HG03442 (cell line): ENCODE measurements at regions not wholly inside any gene's neighbourhood (a gene's known extent, or its start where the extent isn't known, plus 50 kb on each side); places are given as distances from the start of the nearest gene placed in this dataset.
"Not testable (repeated sequence)": the region's sequence is repeated elsewhere in the genome, so short reads cannot be mapped to it uniquely, and the experiment has no call there.

Source experiments
- ATAC-seq: cut with Tn5 transposase; IDR thresholded peaks from one replicate; pipeline ENCODE4 v1.9.1; 2021; ENCODE audit warnings: mild to moderate bottlenecking, moderate library complexity; ENCODE audit not compliant: unreplicated experiment

GRCh38 chr12:87194389-87194788, 834.8 kb downstream of the C12orf50 start:
- not testable (repeated sequence) for ATAC-seq

- ATAC-seq, result no peak
Observed at GRCh38 chr12:87185367-87185766, 843.8 kb downstream of the C12orf50 start.

- ATAC-seq, result no peak
Observed at GRCh38 chr12:87182696-87183233, 846.4 kb downstream of the C12orf50 start.

GRCh38 chr12:87171356-87171755, 857.8 kb downstream of the C12orf50 start:
- no peak for ATAC-seq

- ATAC-seq, result no peak
Observed at GRCh38 chr12:87169010-87169409, 860.2 kb downstream of the C12orf50 start.

GRCh38 chr12:87165733-87166375, 863.3 kb downstream of the C12orf50 start:
- ATAC-seq, result no peak

GRCh38 chr12:87163122-87163521, 866.1 kb downstream of the C12orf50 start:
- ATAC-seq, result no peak

- ATAC-seq, result no peak
Observed at GRCh38 chr12:87160848-87161601, 868.2 kb downstream of the C12orf50 start.

GRCh38 chr12:87157791-87158190, 871.4 kb downstream of the C12orf50 start:
- no peak for ATAC-seq

- ATAC-seq, result no peak
Observed at GRCh38 chr12:87155621-87156020, 873.6 kb downstream of the C12orf50 start.

GRCh38 chr12:87152841-87153528, 876.2 kb downstream of the C12orf50 start:
- no peak for ATAC-seq

- no peak for ATAC-seq
Observed at GRCh38 chr12:87152075-87152474, 877.1 kb downstream of the C12orf50 start.

- peak; percentile 83 for ATAC-seq
Observed at GRCh38 chr12:87150969-87151662, 878.1 kb downstream of the C12orf50 start.

GRCh38 chr12:87142342-87142741, 886.2 kb upstream of the MGAT4C start:
- ATAC-seq, result no peak

- ATAC-seq, result no peak
Observed at GRCh38 chr12:87141091-87141490, 884.9 kb upstream of the MGAT4C start.

- ATAC-seq, result no peak
Observed at GRCh38 chr12:87140262-87140661, 884.1 kb upstream of the MGAT4C start.

GRCh38 chr12:87137220-87137619, 881.0 kb upstream of the MGAT4C start:
- no peak for ATAC-seq

GRCh38 chr12:87136330-87136976, 880.3 kb upstream of the MGAT4C start:
- ATAC-seq, result no peak

GRCh38 chr12:87127272-87127671, 871.1 kb upstream of the MGAT4C start:
- ATAC-seq, result no peak

GRCh38 chr12:87121896-87122295, 865.7 kb upstream of the MGAT4C start:
- ATAC-seq, result no peak

GRCh38 chr12:87120440-87120839, 864.2 kb upstream of the MGAT4C start:
- no peak for ATAC-seq
